GM10266 (cell line): ENCODE measurements at regions not wholly inside any gene's neighbourhood (a gene's known extent, or its start where the extent isn't known, plus 50 kb on each side); places are given as distances from the start of the nearest gene placed in this dataset.

ENCODE experiments used
- DNase-seq: peaks from one replicate; pipeline ENCODE4 v3.0.0; 2012; ENCODE audit errors: extremely low spot score
- CTCF ChIP-seq: IDR thresholded peaks from 2 replicates; pipeline ENCODE4 v1.5.1; 2012; ENCODE audit warnings: mild to moderate bottlenecking, low read depth; ENCODE audit not compliant: control insufficient read depth, insufficient read depth; ENCODE audit errors: missing control alignments

DNA sequence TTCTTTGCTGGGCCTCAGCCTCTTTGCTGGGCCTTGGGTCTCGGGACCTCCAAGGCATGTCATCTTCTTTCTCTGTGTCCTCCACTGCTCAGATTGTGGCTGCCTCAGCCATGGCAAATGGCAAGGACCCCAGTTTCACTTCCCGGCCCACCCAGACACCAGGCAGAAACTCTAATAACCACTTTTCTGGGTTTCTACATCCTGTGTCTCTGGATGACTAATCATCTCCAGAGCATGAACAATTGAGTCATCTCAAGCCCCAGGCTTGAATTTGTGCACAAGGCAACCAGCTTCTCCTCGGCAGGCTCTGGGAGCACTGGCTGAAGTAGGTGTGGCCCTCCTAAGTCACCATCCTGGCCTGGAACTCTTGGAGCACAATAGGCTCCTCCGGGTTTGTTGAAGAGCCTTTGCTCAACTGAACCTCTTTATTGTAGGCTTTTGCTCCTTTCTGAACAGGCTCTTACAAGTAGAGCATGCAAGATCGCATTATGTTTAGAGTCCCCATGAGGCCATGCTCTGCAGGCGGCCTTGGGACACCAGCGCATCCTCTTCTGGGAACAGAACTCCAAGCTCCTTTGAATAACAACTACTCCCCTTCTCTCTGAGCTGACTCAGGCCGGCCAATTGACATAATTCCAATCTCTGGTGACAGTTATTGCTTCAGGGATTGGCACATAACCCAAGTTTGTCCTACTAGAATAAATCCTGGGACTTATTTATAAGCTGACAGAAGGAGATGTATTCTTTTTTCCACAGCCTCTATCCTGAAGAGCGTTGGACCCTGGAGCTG lies 218.1 kb downstream of the WDR11 start:
- peak; percentile 8 for DNase-seq
- TF ChIP-seq CTCF = no peak

DNA sequence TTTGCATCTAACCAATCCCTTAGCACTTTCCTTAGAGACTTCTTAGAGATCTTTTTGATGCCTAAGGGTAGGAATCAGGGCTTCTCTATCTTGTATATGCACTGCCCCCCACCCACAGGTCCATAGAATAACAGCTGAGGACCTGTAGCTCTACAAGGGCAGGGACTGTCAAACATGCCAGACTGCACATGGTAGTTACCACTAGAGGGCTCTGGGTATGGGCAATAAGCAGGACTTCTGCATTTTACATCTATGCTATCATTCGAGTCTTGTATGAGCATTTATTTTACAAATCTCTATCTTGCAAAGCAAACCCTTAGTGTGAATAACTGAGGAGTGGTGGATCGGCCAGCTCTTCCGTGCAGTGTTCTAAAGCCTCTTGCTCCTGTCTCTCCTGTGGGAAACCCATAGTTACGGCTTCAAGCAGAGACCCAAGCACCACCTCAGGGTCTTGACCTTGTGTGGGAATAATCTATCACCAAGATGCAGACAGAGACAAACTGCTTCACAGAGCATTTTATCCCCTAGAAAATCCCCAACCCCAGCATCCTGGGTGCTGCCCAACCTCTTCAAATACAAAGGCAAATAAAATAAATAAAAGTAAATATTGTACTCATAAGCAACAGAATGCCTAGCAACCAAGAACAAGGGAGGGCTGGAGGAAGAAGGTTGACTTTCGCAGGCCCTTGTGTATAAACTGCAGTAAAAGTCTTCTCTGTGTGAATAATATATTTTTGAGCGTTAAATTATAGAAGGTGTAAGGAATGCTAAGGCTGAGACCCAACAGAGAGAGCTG lies 219.3 kb downstream of the WDR11 start:
- no peak for DNase-seq
- peak; percentile 35 for TF ChIP-seq CTCF

- TF ChIP-seq CTCF = no peak
- no peak for DNase-seq
These were observed 220.7 kb downstream of the WDR11 start for GRCh38 chr10:121071901-121072300.

DNA sequence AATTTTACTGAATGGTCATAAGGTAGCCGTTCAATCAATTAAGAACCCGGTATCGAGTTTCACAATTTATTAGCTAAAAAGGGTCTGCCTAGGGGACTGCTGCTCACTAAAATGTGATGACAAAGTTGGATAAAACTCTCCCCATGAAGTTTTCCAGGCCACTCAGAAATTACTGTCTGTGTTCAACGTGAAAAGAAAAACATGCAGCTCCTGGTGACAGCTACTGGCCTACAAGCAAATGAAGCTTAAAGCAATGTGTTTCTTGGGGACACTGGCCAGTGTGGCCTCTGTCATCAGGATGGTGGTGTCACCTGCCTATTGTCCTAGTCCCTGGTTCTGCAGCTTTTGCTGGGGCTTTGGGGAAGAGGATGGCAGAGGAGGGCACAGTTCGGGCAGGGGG lies 222.6 kb downstream of the WDR11 start:
- no peak for TF ChIP-seq CTCF

DNA sequence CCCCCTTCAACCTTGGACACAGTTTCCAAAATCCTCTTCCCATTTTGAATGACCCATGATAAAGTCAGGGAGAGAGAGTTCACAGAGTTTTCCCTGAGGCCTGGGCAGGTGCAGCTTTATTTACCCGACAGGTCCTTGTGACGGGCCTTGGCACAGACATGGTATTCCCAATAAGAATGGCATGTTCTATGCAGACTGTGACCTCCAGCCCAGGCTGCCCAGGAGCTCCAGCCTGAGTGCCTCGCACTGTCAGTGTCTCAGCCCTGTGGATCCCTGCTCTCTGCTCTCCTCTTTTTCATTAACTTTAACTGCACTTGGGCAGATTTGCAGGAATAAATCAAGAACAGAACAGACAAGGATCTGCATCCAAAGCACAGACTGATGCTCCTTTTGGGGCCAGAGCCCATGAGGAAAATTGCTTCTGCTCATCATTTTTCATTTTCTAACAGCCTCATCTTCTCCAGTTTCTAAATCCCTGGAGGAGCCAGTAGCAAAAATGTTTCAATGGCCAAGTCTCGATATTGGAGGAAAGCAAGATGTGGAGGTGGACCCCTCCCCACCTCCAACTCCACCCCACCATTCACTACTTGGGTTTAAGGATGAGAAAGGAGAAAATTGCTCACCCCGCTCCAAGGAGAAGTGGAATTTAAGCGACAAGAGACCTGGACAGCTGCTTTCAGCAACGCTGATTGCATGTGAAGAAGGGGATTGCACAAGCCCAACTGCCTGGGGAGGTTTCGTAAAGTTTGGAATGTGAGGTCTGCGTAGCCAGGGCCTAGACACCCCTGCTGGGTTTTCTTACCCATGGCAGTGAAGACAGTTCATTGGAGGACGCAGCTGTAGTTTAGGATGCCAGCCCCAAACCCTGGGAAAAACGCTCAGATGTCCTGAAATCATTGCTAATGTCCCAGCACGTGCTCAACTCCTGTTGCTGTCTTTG lies 225.9 kb downstream of the WDR11 start:
- DNase-seq = no peak
- no peak for TF ChIP-seq CTCF

More for the DNA sequence above, 222.6 kb downstream of the WDR11 start:
- DNase-seq = no peak

DNA sequence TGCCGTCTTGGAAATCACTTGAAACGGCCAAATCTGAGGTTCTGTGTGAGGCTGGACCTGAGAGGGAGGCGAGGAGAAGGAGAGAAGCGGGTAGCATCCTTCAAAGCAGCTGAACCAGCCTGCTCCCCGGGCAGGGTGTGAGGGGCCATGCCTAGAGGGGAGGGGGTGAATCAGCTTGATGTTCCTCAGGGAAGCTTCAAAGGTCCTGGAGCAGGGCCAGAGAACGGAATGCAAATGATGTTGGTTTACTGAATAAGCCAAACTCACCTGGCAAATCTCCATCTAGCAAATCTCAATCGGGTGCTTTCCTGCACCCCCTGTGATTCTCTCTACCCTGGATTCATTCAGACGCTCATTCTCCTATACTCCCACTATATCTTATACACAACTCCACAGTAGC lies 226.9 kb downstream of the WDR11 start:
- TF ChIP-seq CTCF = no peak
- no peak for DNase-seq
